Right ventricle myocardium inferior (tissue), 1 donor: ENCODE measurements at regions not wholly inside any gene's neighbourhood (a gene's known extent, or its start where the extent isn't known, plus 50 kb on each side); places are given as distances from the start of the nearest gene placed in this dataset.
"Not testable (repeated sequence)": the region's sequence is repeated elsewhere in the genome, so short reads cannot be mapped to it uniquely, and the experiment has no call there.

ENCODE experiments used
- ATAC-seq: fragments of 200-7000 bp; cut with Tn5 transposase; one replicate; pipeline ENCODE4 v1.9.1; 2020; ENCODE audit warnings: mild to moderate bottlenecking, moderate library complexity
- DNase-seq: peaks from one replicate; pipeline ENCODE4 v3.0.0; 2021; ENCODE audit errors: missing footprints
- intact Hi-C: fragments of 100-400 bp; cut with DNase I; formaldehyde crosslinking; loops from one replicate; pipeline ENCODE4 v1.11.0; 2022
- donor health status: DM: no; HTN: yes; CAD: no; lungs with severe emphysema.

GRCh38 chr7:13093160-13093559, 405.7 kb downstream of the ARL4A start:
- no peak for DNase-seq
- intact Hi-C loops = no loop called here
- no peak for ATAC-seq

- intact Hi-C loops = no loop called here
- DNase-seq (no peak), ATAC-seq (no peak)
Observed at GRCh38 chr7:13097499-13097898, 410.1 kb downstream of the ARL4A start.

DNA sequence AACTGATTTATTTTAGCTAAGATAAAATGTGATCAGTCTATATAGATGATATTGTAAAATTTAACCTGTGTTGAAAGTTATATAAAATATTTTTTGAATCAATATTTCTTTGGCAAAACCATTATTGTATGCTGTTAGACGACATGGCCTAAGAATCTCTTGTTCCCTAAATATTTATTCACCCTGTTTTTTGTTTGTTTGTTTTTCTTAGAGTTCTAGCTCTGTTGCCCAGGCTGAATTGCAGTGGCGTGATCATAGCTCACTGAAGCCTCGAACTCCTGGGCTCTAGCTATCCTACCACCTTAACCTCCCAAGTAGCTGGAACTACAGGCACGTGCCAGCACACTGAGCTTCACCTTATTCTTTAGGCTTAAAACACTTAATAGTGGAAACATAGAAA, 410.7 kb downstream of the ARL4A start:
- DNase-seq (no peak), ATAC-seq (no peak)
- intact Hi-C loops = no loop called here

- ATAC-seq = no peak
- no peak for DNase-seq
- intact Hi-C loops = no loop called here
Observed at GRCh38 chr7:13099154-13099795, 411.8 kb downstream of the ARL4A start.

GRCh38 chr7:13104128-13104527, 416.7 kb downstream of the ARL4A start:
- ATAC-seq (no peak), DNase-seq (no peak)
- intact Hi-C loops = no loop called here

- no peak for DNase-seq
Observed at GRCh38 chr7:13105209-13105608, 417.8 kb downstream of the ARL4A start.

DNA sequence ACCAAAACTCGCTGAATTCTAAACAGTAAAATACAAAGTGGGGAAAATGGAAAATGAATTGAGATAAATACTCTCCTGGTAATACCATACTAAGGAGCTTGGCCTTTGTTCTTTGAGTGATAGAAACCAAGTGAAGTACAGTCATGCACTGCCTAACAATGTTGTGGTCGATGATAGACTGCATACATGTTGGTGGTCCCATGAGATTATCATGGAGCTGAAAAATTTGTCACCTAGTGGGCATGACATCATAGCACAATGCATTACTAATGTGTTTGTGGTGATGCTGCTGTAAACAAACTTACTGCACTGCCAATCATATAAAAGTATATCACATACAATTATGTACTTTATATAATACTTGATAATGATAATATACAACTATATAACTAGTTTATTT, 419.1 kb downstream of the ARL4A start:
- ATAC-seq = no peak

More at GRCh38 chr7:13105209-13105608, 417.8 kb downstream of the ARL4A start:
- intact Hi-C loops = no loop called here
- ATAC-seq = no peak

DNA sequence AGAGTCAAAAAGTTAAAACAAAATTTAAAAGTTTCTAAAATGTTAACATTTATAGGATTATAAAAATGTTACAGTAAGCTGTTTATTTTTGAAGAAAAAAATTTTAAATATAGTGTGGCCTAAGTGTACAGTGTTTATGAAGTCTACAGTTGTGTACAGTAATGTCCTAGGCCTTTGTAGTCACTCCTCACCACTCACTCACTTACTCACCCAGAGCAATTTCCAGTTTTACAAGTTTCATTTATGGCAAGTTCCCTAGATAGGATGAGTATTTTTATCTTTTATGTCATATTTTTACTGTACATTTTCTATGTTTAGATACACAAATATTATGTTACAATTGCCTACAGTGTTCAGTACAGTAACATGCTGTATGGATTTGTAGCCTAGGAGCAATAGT, 419.9 kb downstream of the ARL4A start:
- ATAC-seq = no peak
- no peak for DNase-seq
- intact Hi-C loops = no loop called here

More for the DNA sequence above, 419.1 kb downstream of the ARL4A start:
- DNase-seq = no peak
- intact Hi-C loops = no loop called here

GRCh38 chr7:13108061-13108460, 420.6 kb downstream of the ARL4A start:
- intact Hi-C loops = no loop called here
- no peak for DNase-seq
- ATAC-seq = no peak

- ATAC-seq (no peak), DNase-seq (peak; percentile 62)
- intact Hi-C loops = no loop called here
Observed at GRCh38 chr7:13109201-13109600, 421.8 kb downstream of the ARL4A start.

- ATAC-seq (no peak), DNase-seq (peak; percentile 48)
- intact Hi-C loops = no loop called here
Observed at GRCh38 chr7:13110107-13110506, 422.7 kb downstream of the ARL4A start.

GRCh38 chr7:13111230-13111629, 423.8 kb downstream of the ARL4A start:
- ATAC-seq (no peak), DNase-seq (no peak)
- intact Hi-C loops = no loop called here

DNA sequence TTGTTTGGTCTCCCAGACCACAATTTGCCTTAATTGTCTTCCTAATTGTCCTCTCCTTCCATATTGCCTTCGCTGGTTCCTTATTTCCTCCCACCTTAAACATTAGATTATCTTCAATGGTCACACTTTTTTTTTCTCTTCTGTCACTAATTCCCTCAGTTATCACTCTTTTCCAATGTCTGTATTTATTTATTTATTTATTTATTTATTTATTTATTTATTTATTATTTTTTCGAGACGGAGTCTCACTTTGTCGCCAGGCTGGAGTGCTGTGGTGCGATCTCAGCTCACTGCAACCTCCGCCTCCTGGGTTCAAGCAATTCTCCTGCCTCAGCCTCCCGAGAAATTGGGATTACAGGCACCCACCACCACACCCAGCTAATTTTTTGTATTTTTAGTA, 426.8 kb downstream of the ARL4A start:
- ATAC-seq, DNase-seq: not testable (repeated sequence)
- intact Hi-C loops = loop anchor here (2.0 kb wide), 1 partner anchor 427 kb away; the partner anchor contains the start of gene ARL4A

GRCh38 chr7:13115157-13115772, 427.8 kb downstream of the ARL4A start:
- intact Hi-C loops = loop anchor here (2.0 kb wide), 1 partner anchor 428 kb away; the partner anchor contains the start of gene ARL4A
- ATAC-seq (no peak), DNase-seq (no peak)

DNA sequence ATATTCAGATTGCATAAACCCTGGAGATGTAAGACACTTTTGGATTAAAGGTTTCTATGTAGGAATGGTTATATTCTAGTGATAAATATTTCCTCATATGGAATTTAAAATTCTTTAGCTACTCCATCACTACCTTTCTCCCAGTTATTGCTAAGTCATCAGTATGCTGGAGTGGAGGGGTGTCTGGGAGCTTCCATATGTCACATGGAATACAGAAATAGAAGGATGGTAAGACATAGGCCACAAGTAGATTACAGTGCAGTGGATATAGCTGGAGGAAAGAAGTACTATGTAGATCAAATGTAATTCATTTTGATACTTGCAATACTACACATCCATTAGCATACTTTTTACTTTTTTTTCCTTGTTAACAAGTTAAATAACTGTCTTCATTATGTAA, 428.4 kb downstream of the ARL4A start:
- no peak for DNase-seq
- ATAC-seq = no peak
- intact Hi-C loops = loop anchor here (2.0 kb wide), 1 partner anchor 429 kb away; the partner anchor contains the start of gene ARL4A

DNA sequence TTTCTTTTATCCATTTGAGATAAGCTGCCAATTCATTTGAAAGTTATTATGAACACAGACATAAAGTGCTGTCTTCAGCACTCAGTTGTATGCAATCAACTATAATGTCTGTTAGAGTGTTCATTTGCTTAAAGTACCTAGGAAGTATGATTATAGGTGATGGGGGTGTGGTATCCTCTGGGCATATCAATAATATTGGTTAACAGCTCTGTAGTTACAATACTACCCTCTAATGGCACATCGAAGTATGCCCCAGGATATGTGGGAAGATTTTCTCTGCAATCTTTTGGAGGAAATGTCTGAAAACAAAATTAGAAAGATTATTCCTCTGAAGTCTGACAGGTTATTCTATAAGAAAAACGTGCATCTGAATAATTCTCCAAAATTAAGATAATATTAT, 429.7 kb downstream of the ARL4A start:
- ATAC-seq (no peak), DNase-seq (no peak)
- intact Hi-C loops = no loop called here

GRCh38 chr7:13117592-13117991, 430.2 kb downstream of the ARL4A start:
- ATAC-seq (no peak), DNase-seq (no peak)
- intact Hi-C loops = no loop called here

DNA sequence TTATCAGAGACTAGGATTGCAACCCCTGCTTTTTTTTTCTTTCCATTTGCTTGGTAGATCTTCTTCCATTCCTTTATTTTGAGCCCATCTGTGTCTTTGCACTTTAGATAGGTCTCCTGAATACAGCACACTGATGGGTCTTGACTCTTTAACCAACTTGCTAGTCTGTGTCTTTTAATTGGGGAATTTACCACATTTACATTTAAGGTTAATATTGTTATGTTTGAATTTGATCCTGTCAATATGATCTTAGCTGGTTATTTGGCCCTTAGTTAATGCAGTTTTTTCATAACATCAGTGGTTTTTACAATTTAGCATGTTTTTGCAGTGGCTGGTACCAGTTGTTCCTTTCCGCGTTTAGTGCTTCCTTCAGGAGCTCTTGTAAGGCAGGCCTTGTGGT, 437.2 kb downstream of the ARL4A start:
- intact Hi-C loops, DNase-seq, ATAC-seq: not testable (repeated sequence)

- no peak for ATAC-seq
- intact Hi-C loops = no loop called here
Observed at GRCh38 chr7:13126347-13126746, 438.9 kb downstream of the ARL4A start.

DNA sequence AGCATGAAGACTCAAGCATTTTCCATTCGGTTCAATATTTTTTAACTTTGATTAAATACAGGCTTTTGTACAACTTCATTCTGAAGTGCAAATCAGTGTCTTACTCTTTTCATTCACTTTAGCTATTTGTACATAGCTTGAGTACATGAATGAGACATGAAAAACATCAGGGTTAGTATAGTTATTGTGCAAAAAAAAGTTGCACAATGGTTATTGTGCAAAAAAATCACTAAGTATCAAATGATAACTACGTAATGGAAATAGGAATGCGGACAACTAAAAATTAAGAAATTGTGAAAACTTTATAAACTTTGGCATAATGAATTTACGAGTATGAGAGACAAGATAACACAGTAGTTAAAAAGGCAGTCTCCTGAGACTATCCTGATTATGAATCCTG, 442.9 kb downstream of the ARL4A start:
- DNase-seq (no peak), ATAC-seq (no peak)
- intact Hi-C loops = no loop called here

More at GRCh38 chr7:13126347-13126746, 438.9 kb downstream of the ARL4A start:
- no peak for DNase-seq
